IgD-negative memory B cell (primary cell): ENCODE measurements at regions not wholly inside any gene's neighbourhood (a gene's known extent, or its start where the extent isn't known, plus 50 kb on each side); places are given as distances from the start of the nearest gene placed in this dataset.
"Not testable (repeated sequence)": the region's sequence is repeated elsewhere in the genome, so short reads cannot be mapped to it uniquely, and the experiment has no call there.

ENCODE experiments used
- H3K27ac Mint-ChIP-seq, 3 donors: one replicate each; pipeline ENCODE4 v1.8.0; 2020 to 2022; ENCODE audit warnings: mild to moderate bottlenecking in 3 of 3, mixed read lengths in 3 of 3, moderate library complexity in 1 of 3
- H3K27me3 Mint-ChIP-seq: one replicate; pipeline ENCODE4 v1.8.0; 2021; ENCODE audit warnings: mixed read lengths
- H3K36me3 Mint-ChIP-seq: one replicate; pipeline ENCODE4 v1.8.0; 2020; ENCODE audit warnings: mild to moderate bottlenecking, mixed read lengths
- H3K4me1 Mint-ChIP-seq, 3 donors: one replicate each; pipeline ENCODE4 v1.8.0; 2020 to 2022; ENCODE audit warnings: mixed read lengths in 3 of 3, mild to moderate bottlenecking in 1 of 3
- H3K4me3 Mint-ChIP-seq, 4 donors: one replicate each; pipeline ENCODE4 v1.8.0; 2020 to 2022; ENCODE audit warnings: mild to moderate bottlenecking in 4 of 4, mixed read lengths in 4 of 4, moderate library complexity in 3 of 4
- H3K9me3 Mint-ChIP-seq, 3 donors: one replicate each; pipeline ENCODE4 v1.8.0; 2020 to 2021; ENCODE audit warnings: mixed read lengths in 3 of 3, mild to moderate bottlenecking in 1 of 3

GRCh38 chr5:125227333-125228095 is 481.1 kb upstream of the ZNF608 start:
- Mint-ChIP-seq H3K9me3 (peaks cover 0 to 2% (median 0%) of the 10 kb centered on the region in 3 donors), H3K4me1 (peaks cover 0 to 2% (median 0%) of the 10 kb centered on the region in 3 donors), H3K4me3 (no peak overlapping the region), H3K27me3 (no peaks in the 10 kb centered on the region), H3K27ac (no peak overlapping the region), H3K36me3 (peaks cover 3% of the 10 kb centered on the region)

GRCh38 chr5:125228363-125229070 is 482.1 kb upstream of the ZNF608 start:
- Mint-ChIP-seq H3K4me3 (no peak overlapping the region), H3K36me3 (peaks cover 3% of the 10 kb centered on the region), H3K9me3 (peaks cover 0 to 2% (median 0%) of the 10 kb centered on the region in 3 donors), H3K27me3 (no peaks in the 10 kb centered on the region), H3K27ac (peak overlapping the region in 1 of 3 donors; percentile 43), H3K4me1 (peaks cover 0 to 2% (median 0%) of the 10 kb centered on the region in 3 donors)

GRCh38 chr5:125229556-125229955 is 483.1 kb upstream of the ZNF608 start:
- peaks cover 0 to 2% (median 0%) of the 10 kb centered on the region in 3 donors for H3K4me1 Mint-ChIP-seq
- H3K27me3 Mint-ChIP-seq, result no peaks in the 10 kb centered on the region
- H3K9me3 Mint-ChIP-seq, result peaks cover 0 to 2% (median 0%) of the 10 kb centered on the region in 3 donors

GRCh38 chr5:125232779-125233230 is 486.4 kb upstream of the ZNF608 start:
- Mint-ChIP-seq H3K4me1 (peaks cover 6 to 14% (median 9%) of the 10 kb centered on the region in 3 donors), H3K4me3 (no peak overlapping the region), H3K9me3 (peaks cover 0 to 2% (median 0%) of the 10 kb centered on the region in 3 donors), H3K36me3 (peaks cover 3% of the 10 kb centered on the region), H3K27ac (no peak overlapping the region), H3K27me3 (no peaks in the 10 kb centered on the region)

More at GRCh38 chr5:125229556-125229955, 483.1 kb upstream of the ZNF608 start:
- no peak overlapping the region for H3K4me3 Mint-ChIP-seq
- H3K27ac Mint-ChIP-seq, result no peak overlapping the region
- H3K36me3 Mint-ChIP-seq, result peaks cover 3% of the 10 kb centered on the region

- Mint-ChIP-seq H3K4me3 (no peak overlapping the region), H3K27me3 (no peaks in the 10 kb centered on the region), H3K9me3 (peaks cover 0 to 2% (median 0%) of the 10 kb centered on the region in 3 donors), H3K27ac (no peak overlapping the region), H3K36me3 (peaks cover 3% of the 10 kb centered on the region), H3K4me1 (peaks cover 6 to 14% (median 9%) of the 10 kb centered on the region in 3 donors)
Observed at GRCh38 chr5:125233944-125234343, 487.5 kb upstream of the ZNF608 start.

GRCh38 chr5:125236007-125236406 is 489.6 kb upstream of the ZNF608 start:
- H3K4me3 Mint-ChIP-seq, result peak overlapping the region in 2 of 4 donors; percentile 13 to 40
- H3K36me3 Mint-ChIP-seq, result peaks cover 3% of the 10 kb centered on the region
- peaks cover 6 to 14% (median 9%) of the 10 kb centered on the region in 3 donors for H3K4me1 Mint-ChIP-seq
- H3K9me3 Mint-ChIP-seq, result peaks cover 0 to 2% (median 0%) of the 10 kb centered on the region in 3 donors
- H3K27me3 Mint-ChIP-seq, result no peaks in the 10 kb centered on the region
- no peak overlapping the region for H3K27ac Mint-ChIP-seq

GRCh38 chr5:125236981-125237380 is 490.5 kb upstream of the ZNF608 start:
- Mint-ChIP-seq H3K9me3 (no peaks in the 10 kb centered on the region), H3K27me3 (no peaks in the 10 kb centered on the region), H3K4me1 (peaks cover 6 to 14% (median 9%) of the 10 kb centered on the region in 3 donors), H3K4me3 (no peak overlapping the region), H3K36me3 (no peaks in the 10 kb centered on the region), H3K27ac (no peak overlapping the region)

- Mint-ChIP-seq H3K36me3 (peaks cover 4% of the 10 kb centered on the region), H3K9me3 (peaks cover 0 to 5% (median 0%) of the 10 kb centered on the region in 3 donors), H3K27me3 (no peaks in the 10 kb centered on the region), H3K4me1 (no peaks in the 10 kb centered on the region), H3K27ac (no peak overlapping the region), H3K4me3 (no peak overlapping the region)
Observed at GRCh38 chr5:125244531-125244930, 498.1 kb upstream of the ZNF608 start.

GRCh38 chr5:125245216-125245615 is 498.8 kb upstream of the ZNF608 start:
- H3K36me3 Mint-ChIP-seq, result peaks cover 4% of the 10 kb centered on the region
- H3K9me3 Mint-ChIP-seq, result peaks cover 0 to 5% (median 0%) of the 10 kb centered on the region in 3 donors
- H3K4me1 Mint-ChIP-seq, result no peaks in the 10 kb centered on the region
- no peak overlapping the region for H3K27ac Mint-ChIP-seq
- H3K27me3 Mint-ChIP-seq, result no peaks in the 10 kb centered on the region
- no peak overlapping the region for H3K4me3 Mint-ChIP-seq

- no peak overlapping the region for H3K4me3 Mint-ChIP-seq
- no peak overlapping the region for H3K27ac Mint-ChIP-seq
- H3K27me3 Mint-ChIP-seq, result no peaks in the 10 kb centered on the region
- H3K36me3 Mint-ChIP-seq, result peaks cover 2% of the 10 kb centered on the region
- H3K4me1 Mint-ChIP-seq, result no peaks in the 10 kb centered on the region
- H3K9me3 Mint-ChIP-seq, result peaks cover 7 to 19% (median 10%) of the 10 kb centered on the region in 3 donors
Observed at GRCh38 chr5:125249400-125249799, 503.0 kb upstream of the ZNF608 start.

- no peaks in the 10 kb centered on the region for H3K4me1 Mint-ChIP-seq
- peaks cover 2% of the 10 kb centered on the region for H3K36me3 Mint-ChIP-seq
- peaks cover 7 to 22% (median 8%) of the 10 kb centered on the region in 3 donors for H3K9me3 Mint-ChIP-seq
- no peak overlapping the region for H3K27ac Mint-ChIP-seq
- no peaks in the 10 kb centered on the region for H3K27me3 Mint-ChIP-seq
- H3K4me3 Mint-ChIP-seq, result no peak overlapping the region
Observed at GRCh38 chr5:125251703-125252102, 505.3 kb upstream of the ZNF608 start.

GRCh38 chr5:125253634-125254033 is 507.2 kb upstream of the ZNF608 start:
- not testable (repeated sequence) for H3K4me3 Mint-ChIP-seq, H3K36me3 Mint-ChIP-seq, H3K27ac Mint-ChIP-seq, H3K27me3 Mint-ChIP-seq, H3K4me1 Mint-ChIP-seq
- peaks cover 7 to 22% (median 8%) of the 10 kb centered on the region in 3 donors for H3K9me3 Mint-ChIP-seq

- no peaks in the 10 kb centered on the region for H3K4me1 Mint-ChIP-seq
- no peaks in the 10 kb centered on the region for H3K36me3 Mint-ChIP-seq
- peak overlapping the region in 1 of 4 donors; percentile 25 for H3K4me3 Mint-ChIP-seq
- peaks cover 7 to 22% (median 8%) of the 10 kb centered on the region in 3 donors for H3K9me3 Mint-ChIP-seq
- H3K27me3 Mint-ChIP-seq, result no peaks in the 10 kb centered on the region
- H3K27ac Mint-ChIP-seq, result no peak overlapping the region
Observed at GRCh38 chr5:125254267-125254666, 507.8 kb upstream of the ZNF608 start.

GRCh38 chr5:125256296-125256695 is 509.9 kb upstream of the ZNF608 start:
- no peaks in the 10 kb centered on the region for H3K27me3 Mint-ChIP-seq
- no peaks in the 10 kb centered on the region for H3K4me1 Mint-ChIP-seq
- H3K27ac Mint-ChIP-seq, result no peak overlapping the region
- H3K36me3 Mint-ChIP-seq, result no peaks in the 10 kb centered on the region
- H3K4me3 Mint-ChIP-seq, result no peak overlapping the region
- H3K9me3 Mint-ChIP-seq, result peaks cover 7 to 22% (median 8%) of the 10 kb centered on the region in 3 donors
